Left lobe of liver (tissue), 2 donors: ENCODE measurements at regions not wholly inside any gene's neighbourhood (a gene's known extent, or its start where the extent isn't known, plus 50 kb on each side); places are given as distances from the start of the nearest gene placed in this dataset.
"Not testable (repeated sequence)": the region's sequence is repeated elsewhere in the genome, so short reads cannot be mapped to it uniquely, and the experiment has no call there.

ENCODE experiments used
- ATAC-seq: fragments of 200-7000 bp; cut with Tn5 transposase; one replicate; pipeline ENCODE4 v1.9.1; 2020; ENCODE audit warnings: mild to moderate bottlenecking, moderate library complexity
- DNase-seq: peaks from one replicate; pipeline ENCODE4 v3.0.0-alpha.2; 2020; ENCODE audit warnings: low spot score
- donor health status: DM: no; HTN: no; CAD: no; lungs with moderate emphysema.
- donor health status: DM: no; HTN: yes; CAD: no.

DNA sequence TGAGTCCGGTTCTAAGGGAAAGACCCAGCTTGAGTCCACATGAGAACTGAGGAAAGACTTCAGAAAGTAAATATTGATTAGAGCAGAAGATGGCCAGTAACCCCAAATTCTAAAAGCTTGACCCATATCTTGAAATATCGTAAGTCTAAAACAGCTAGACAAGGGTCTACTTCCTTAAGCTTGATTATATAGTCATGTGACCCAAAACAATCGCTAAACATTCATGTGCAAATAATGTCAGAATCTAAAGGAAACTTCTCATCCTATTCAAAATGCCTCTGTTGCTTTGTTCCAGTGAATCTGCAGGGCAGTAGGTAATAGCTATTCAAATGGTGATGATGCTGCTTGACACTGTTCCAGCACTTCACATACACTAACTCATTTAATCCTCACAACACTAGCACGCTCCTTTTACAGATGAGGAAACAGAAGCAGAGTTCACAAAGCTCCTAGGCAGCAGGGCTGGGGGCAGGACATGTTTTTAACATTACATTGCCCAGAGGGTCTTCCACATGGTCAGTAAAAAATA lies 52.6 kb downstream of the TCF20 start:
- no peak for DNase-seq
- no peak for ATAC-seq

DNA sequence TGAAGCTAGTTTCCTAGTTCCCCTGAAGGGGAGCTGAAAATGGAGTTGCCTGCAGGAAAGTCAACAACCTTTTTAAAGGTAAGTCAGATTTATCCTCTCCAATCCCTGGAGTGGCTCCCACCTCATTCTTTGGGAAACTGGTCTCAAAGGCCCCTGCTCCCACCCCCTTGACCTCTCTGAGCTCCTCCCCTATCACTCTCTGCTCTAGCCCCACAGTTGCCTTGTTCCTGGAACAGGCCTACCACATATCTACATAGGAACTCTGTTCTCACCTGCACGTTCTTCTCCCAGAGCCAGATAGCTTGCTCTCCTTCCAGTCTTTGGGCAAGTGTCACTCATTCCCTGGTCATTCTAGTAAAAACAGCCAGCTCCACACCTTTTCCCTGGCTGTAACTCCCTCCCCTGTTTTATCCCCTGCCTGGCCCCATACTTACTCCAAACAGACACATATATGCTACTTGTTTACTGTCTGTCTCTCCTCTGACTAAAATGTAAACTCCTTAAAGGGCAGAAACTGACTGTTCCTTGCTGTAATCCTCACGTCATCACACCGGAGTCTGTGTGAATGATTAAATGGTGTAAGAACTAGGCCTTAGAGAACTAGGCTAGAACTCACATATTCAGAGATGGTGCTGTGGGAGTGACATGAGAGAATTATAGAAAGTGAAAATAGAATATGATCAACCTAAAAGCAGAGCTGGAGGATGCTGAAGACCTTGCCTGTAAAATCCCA lies 53.3 kb downstream of the TCF20 start:
- ATAC-seq, result no peak
- DNase-seq, result no peak

DNA sequence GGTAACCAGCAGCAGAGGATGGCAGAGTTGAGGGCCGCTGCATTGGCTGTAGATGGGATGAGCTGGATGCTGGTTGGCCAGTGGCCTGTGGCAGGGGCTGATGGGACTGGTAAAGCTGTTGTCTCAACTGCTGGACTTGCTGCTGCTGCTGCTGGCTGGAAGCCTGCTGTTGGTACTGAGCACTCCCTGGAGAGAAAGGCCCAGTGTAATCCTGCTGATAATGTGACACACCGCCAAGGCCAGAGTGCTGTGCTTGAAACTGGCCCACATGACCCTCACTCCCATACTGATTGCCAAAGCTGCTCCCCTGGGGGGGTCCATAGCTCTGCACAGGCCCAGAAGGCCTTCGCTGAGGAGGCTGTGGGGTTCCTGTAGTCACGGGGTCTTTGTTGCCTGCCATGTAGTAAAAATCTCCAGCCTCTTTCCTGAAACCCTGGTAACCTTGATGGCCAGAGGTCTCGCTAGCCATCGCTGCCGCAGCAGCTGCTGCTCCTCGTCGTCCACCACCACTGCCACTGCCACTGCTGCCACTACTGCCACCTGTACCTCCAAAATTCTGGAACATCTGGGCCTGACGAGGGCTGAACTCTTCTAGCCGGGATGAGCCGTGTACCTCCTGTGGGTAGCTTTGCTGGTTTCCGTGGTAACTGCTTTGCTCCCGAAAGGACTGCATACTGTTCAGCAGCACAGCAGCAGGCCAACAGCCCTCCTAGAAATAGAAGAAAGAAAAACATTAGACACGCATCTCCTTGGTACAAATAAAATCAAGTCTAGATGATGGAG lies 55.6 kb downstream of the TCF20 start:
- no peak for DNase-seq
- ATAC-seq, result no peak

DNA sequence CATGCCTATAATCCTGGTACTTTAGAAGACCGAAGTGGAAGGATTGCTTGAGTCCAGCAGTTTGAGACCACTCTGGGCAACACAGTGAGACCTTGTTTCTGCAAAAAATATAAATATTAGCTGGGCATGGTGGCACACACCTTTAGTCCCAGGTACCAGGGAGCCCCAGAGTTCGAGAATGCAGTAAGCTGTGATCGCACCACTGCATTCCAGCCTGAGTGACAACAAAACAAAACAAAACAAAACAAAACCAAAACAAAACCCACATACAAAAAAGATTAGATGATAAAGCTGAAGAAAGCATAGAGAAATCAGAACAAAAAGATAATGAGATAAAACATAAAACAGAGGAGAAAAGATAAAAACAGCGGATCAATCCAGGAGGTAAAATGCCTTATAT lies 62.1 kb downstream of the TCF20 start:
- DNase-seq (no peak), ATAC-seq (no peak)

DNA sequence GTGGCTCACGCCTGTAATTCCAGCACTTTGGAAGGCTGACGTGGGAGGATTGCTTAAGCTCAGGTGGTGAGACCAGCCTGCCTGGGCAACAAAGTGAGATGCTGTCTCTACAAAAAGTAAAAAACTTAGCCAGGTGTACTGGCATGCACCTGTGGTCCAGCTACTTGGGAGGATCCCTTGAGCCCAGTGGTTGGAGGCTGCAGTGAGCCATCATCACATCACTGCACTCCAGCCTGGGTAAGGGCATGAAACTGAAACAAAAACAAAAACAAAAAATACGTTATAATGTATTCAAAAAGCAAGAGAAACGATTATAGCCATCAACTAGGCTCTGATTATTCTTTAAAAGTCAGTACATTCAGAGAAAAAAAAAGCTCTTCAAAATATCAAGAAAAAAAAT lies 62.5 kb downstream of the TCF20 start:
- DNase-seq (no peak), ATAC-seq (no peak)

DNA sequence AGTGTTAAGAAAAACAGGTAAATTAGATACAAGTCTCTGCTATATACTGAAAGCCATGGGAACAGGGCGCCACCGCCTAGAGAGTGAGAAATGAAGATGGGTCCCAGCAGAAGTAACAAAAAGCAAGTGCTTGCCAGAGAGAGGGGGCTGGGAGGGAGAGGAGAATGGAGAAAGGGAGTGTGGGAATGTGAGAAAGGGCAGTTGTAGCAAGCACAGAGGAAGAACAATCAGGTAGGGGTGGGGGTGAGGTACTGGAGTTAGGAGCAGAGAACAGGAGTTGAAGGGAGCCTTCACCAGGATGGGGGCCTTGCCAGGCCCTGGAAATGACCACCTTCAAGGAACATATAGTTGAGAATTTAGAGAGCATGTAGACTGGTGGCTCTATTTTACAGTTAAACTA lies 66.8 kb downstream of the TCF20 start:
- ATAC-seq, result no peak
- no peak for DNase-seq

DNA sequence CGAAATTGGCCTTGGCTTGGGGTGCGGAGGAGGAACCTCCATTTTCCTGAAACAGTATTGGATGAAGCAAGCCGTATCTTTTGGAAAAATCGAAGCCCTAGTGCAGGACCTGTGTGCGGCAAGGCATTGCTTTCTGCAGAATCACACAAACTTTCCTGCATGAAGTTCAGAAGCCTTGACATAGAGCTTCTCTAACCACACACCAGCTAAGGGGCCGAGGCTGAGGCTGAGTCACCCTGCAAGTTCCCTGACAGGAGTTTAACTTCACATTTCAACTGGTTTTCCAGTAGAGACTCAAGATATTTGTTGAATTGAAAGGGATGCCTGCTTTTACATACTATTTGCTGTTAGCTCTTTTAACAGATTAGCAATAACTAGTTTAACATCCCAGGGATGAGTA lies 67.8 kb downstream of the TCF20 start:
- DNase-seq, result no peak
- ATAC-seq, result no peak

DNA sequence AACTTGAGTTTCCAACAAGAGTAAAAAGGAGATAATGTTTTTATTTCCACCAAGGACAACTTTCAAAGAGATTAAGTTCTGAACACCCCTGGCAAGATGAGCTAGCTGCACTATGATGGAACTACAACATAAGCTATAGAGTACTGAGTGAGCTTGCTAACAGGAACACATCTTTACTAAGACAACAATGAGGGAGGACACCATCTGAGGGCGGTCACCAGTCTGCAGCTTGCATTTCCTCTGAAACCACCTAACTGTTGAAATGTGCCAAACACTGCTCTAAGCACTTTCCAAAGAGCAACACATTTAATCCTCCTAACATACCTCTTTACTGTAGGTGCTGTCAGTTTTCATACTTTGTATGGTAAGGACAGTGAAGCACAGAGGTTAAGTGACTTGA lies 68.4 kb downstream of the TCF20 start:
- ATAC-seq, result no peak
- no peak for DNase-seq

DNA sequence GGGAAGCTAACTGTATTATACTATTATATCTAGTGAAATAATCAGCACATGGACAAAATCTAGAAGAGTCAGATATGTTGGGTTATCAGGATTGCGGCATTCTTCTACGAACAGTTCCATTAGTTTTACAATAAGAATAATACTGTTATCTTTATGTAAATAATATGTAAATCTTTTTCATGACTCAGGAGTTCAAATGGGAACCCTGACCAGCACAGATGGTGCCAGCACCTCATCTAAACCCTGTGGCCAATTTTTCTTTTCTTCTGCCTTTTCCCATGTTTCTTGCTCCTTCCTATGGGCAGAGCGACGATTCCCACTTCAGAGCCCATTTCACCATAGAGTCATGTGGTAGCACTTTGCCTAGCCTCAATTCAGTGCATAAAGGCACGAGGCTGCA lies 68.4 kb upstream of the CYP2D6 start:
- DNase-seq (no peak), ATAC-seq (no peak)

DNA sequence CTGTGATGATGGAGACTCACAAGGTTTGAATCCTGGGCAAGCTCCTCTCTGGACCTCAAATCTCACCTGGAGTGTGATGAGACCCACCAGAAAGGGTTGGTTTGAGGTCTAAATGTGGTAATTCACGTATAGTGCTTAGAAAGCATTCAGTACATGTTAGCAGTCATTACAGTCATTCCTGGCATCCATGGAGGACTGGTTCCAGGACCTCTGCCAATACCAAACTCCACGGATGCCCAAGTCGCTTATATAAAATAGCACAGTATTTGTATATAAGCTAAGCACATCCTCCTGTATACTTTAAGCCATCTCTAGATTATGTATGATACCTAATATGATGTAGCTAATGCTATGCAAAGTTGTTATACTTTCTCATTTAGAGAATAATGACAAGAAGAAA lies 67.6 kb upstream of the CYP2D6 start:
- ATAC-seq (no peak), DNase-seq (no peak)

DNA sequence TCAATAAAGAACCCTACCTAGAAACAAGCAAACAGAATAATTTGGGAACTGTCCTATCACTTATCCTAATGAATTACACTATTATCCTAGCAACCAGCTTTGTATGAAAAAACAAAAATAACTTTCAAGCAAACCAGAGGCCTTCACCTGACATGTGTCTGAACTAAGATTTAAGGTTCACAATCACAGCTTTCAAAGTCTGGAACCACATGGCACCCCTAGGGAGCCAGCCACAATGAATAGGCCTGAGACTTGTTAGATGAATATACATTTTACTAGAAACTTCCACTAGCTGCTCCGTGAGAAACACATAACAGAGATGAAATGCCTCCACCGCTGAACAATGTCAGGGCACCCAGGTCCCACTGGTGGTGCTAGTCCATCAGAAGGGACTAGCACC lies 65.8 kb upstream of the CYP2D6 start:
- ATAC-seq (no peak), DNase-seq (no peak)

DNA sequence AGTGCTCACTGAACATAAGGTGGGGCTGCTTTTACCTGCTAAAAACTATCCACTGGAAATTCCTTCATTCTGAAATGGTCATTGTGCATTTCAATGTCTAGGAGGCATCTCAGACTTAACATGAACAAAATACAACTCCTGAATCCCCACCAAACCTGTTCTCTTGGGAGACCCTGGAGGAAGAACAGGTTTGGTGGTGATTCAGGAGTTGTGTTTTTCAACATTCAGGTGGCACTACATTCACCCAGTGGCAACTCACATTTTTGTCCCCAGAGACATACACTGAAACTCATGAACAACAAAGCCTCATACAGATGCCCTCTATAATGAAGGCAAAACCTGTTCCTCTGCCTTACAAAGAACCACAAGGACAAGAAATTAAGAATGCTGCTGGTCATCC lies 64.3 kb upstream of the CYP2D6 start:
- DNase-seq (no peak), ATAC-seq (no peak)

DNA sequence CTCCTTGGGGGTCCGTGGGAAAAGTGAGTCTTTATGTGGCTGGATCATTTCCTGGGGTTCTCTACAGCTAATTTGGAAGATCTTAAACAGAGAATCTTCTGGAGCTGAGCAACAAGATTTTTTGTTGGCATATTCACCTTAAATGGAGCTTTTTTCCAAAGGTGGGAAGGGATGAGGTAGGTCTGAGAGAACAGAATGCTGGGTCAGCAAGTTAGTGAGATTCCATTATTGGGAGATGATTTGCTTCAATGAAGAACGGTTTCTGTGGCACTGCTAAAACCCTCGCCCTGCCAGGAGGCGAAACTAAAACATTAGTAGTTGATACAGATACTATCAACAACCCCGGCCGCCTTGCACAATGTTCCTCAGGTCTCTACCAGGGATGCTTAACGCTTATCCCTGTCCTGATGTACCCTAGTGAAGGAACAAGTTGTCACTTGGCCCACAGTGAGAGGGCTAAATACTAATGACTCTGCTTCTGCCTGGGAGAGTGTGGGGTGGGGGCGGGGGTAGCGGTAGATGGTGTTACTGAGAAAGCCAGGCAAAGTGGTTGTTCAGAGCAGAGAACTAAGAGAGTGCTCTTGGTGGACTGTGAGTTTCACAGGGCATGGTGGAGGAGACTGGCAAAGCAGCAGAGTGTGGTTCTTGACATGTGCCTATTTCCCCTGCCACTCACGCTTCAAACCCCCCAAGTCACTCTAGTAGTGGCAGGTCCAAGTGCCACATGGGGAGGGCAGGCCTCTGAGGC lies 63.7 kb upstream of the CYP2D6 start:
- ATAC-seq, result no peak
- no peak for DNase-seq

DNA sequence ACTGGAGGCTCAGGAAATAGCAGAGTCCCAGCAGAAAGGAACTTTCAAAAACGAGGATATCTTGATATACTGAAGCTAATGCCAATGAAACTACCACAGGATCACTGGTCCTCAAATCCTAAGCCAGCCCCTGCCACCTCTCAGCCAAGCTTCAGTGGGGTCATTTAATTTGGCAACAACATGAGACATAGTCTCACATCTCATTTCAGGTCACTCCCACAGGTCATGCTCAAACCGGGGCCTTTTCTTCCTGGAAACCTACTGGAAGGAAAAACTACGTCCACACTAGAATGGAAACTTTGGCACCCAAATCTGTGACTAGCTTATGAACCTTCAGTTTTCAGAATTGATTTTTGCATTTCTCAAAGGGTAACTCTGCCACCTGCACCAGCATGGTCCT lies 61.9 kb upstream of the CYP2D6 start:
- ATAC-seq, result no peak
- no peak for DNase-seq

DNA sequence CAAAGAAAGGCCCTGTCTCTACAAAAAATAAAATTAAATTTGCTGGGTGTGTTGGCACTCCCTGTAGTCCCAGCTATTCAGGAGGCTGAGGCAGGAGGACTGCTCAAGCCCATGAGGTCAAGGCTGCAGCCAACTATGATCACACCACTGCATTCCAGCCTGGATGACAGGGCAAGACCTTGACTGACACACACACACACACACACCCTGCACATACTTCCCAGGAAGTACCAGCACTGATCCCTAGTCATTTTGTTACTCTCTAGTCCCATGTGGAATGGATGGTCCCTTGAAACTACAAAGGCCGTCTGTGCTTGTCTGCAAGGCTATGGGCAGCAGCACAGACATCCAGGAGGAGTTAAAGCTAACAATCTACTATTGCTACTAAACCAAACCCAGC lies 59.7 kb upstream of the CYP2D6 start:
- DNase-seq, result no peak
- ATAC-seq, result no peak

DNA sequence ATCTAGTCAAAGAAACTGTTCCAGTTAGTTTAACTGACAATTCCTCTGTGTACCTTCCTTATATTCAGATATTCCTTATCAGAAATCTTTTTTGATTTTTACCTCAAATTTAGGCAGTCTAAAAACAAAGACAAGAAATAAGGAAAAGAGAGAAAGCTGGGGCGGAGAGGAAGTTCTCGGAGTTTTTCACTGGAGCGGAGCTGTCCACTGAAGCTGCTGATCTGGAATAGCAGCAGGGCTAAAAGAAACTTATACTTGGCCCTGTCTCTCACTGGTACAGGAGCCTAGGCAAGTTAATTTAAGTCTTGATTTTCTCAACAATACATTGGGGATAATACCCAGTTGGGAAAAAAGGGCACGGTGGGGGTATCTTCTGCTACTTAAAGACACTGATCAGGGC lies 59.2 kb upstream of the CYP2D6 start:
- DNase-seq (no peak), ATAC-seq (no peak)

DNA sequence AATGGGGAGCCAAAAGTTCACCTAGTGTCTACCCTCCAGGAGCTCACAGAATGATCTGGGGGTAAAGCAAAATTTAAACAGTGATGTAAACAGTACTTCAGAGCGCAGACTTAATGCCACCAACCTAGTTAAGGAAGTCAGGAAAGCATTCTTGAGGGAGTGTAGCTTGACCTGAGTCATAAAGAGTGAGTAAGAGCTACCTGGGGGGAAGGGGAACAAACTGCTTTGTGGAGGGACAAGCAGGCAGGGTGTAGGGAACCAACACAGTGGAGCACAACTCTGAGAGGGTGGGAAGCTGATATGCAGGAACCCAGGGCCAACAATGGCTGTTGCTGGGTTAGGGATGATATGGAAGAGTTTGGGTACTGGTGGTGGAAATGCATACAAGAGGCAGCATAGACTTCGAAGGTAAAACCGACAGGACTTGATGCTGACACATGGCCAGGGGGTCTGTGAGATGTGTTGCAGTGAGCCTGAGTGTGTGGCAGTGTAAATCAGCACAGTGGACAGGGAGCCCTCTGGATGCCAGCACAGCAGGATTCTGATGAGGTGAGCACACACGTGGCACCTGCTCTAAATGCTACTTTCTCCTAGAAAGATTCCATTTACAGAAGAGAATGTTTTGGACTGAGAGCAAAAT lies 58.3 kb upstream of the CYP2D6 start:
- ATAC-seq (no peak), DNase-seq (no peak)

DNA sequence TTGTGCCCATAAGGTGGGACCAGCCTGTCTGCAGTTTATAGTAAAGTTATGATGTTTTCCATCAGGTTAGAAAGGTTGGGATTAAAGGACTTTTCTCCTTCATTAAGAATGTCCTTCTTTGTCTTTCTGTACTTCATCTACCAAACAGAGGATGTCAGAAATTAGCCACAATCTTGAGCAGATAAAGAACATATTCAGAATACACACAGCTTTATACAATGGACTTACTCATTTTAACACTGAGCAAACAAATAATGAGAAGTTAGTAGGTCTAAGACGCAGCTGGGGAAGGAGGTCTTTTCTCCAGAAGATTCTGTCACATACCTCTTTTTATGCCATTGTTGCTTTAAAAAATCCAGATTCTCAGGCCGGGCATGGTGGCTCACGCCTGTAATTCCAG lies 57.0 kb upstream of the CYP2D6 start:
- no peak for ATAC-seq

DNA sequence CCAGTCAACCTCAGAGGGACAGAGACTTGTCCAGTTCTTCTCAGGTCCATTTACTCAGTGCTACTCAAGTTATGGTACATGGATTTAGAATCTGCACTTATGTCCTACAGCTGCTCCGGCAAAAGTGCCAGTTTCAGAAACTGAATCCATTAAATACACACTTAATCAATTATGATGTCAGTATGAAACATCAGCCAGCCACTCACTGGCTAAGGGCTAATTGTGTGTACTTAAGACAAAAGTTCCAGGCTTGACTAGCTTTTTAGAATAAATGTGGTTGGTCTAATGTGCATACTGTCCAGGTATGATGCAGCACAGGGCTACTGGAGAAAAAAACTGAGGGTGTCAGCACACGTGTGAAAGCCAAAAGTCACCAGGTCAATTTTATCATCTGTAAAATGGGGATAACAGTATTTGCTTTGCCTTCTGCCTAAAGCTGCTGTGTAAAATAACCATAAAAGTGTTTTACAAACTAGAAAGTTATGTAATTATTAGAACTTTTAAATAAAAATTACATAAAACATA lies 55.4 kb upstream of the CYP2D6 start:
- no peak for DNase-seq
- no peak for ATAC-seq

More for the DNA sequence above, 57.0 kb upstream of the CYP2D6 start:
- DNase-seq, result no peak

DNA sequence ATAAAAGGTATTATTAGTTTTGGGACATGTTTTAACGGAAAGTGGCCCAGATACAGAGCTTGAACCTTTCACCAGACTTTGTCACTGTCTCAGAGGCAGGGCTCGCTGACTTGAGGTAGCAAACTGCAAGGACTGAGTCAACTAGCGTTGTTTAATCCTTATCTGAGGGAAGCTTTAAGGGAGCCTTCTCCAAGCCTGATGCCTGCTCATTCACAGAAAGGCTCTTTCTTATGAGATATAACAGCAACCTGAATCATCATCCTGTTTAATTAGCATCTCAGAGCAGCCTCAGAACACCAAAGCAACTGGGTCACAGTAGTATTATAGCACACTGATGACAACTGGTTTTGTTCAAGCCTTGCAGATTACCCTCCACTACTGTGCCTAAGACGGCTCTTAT lies 54.2 kb upstream of the CYP2D6 start:
- no peak for DNase-seq
- no peak for ATAC-seq

DNA sequence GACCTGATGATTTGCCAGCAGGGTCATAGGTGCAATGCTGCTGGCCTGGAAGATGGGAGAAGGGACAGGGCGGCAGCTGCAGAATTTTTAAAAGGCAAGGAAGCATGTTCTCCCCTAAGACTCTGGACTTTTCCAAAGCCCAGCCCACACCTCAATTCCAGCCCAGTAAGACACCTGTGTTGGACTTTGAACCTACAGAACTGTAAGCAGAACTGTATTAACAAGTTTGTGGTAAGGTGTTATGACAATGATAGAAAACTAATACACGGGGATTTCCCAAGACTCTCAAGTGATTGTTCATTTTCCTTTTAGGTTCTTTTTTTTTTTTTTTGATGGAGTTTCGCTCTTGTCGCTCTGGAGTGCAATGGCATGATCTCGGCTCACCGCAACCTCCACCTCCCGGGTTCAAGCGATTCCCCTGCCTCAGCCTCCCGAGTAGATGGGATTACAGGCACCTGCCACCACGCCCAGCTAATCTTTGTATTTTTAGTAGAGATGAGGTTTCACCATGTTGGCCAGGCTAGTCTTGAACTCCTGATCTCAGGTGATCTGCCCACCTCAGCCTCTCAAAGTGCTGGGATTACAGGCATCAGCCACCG lies 53.0 kb upstream of the CYP2D6 start:
- not testable (repeated sequence) for ATAC-seq, DNase-seq
